H9 (cell line): ENCODE measurements at regions not wholly inside any gene's neighbourhood (a gene's known extent, or its start where the extent isn't known, plus 50 kb on each side); places are given as distances from the start of the nearest gene placed in this dataset.

Experiments
- DNase-seq: peaks from one replicate; pipeline ENCODE4 v3.0.0-alpha.2; 2017
- H2AFZ ChIP-seq: one replicate; pipeline ENCODE4 v1.6.1; 2013; ENCODE audit warnings: mild to moderate bottlenecking, low read length, control low read depth, moderate library complexity
- H2AK5ac ChIP-seq: 2 replicates; pipeline ENCODE4 v1.6.1; 2013; ENCODE audit warnings: low read length, control low read depth, mixed read lengths; ENCODE audit not compliant: insufficient read length
- H2BK120ac ChIP-seq: one replicate; pipeline ENCODE4 v1.6.1; 2013; ENCODE audit warnings: low read depth, mild to moderate bottlenecking, low read length, control low read depth, inconsistent platforms; ENCODE audit not compliant: poor library complexity, severe bottlenecking
- H2BK12ac ChIP-seq: 2 replicates; pipeline ENCODE4 v1.6.1; 2013; ENCODE audit warnings: low read length, control low read depth, mixed read lengths, low read depth; ENCODE audit not compliant: insufficient read length
- H2BK15ac ChIP-seq: 2 replicates; pipeline ENCODE4 v1.6.1; 2013; ENCODE audit warnings: low read depth, low read length, control low read depth
- H2BK20ac ChIP-seq: one replicate; pipeline ENCODE4 v1.6.1; 2013; ENCODE audit warnings: low read depth, mild to moderate bottlenecking, low read length, control low read depth, inconsistent platforms; ENCODE audit not compliant: poor library complexity, severe bottlenecking
- H2BK5ac ChIP-seq: 2 replicates; pipeline ENCODE4 v1.6.1; 2013; ENCODE audit warnings: low read length, control low read depth, mixed read lengths; ENCODE audit not compliant: insufficient read length
- H3K14ac ChIP-seq: 2 replicates; pipeline ENCODE4 v1.6.1; 2013; ENCODE audit warnings: low read length, control low read depth; ENCODE audit not compliant: insufficient read depth
- H3K18ac ChIP-seq: 2 replicates; pipeline ENCODE4 v1.6.1; 2013; ENCODE audit warnings: low read depth, mild to moderate bottlenecking, mixed read lengths, low read length, control low read depth; ENCODE audit not compliant: insufficient read length
- H3K23ac ChIP-seq: 2 replicates; pipeline ENCODE4 v1.6.1; 2013; ENCODE audit warnings: low read length, control low read depth, mixed read lengths, low read depth; ENCODE audit not compliant: insufficient read length
- H3K23me2 ChIP-seq: 2 replicates; pipeline ENCODE4 v1.6.1; 2013; ENCODE audit warnings: low read depth, mild to moderate bottlenecking, mixed read lengths, low read length, control low read depth; ENCODE audit not compliant: insufficient read length, poor library complexity, severe bottlenecking
- H3K27ac ChIP-seq: 2 replicates; pipeline ENCODE4 v1.5.1; 2013; ENCODE audit warnings: low read length, control low read depth, mixed read lengths, low read depth; ENCODE audit not compliant: insufficient read length
- H3K27me3 ChIP-seq: 2 replicates; pipeline ENCODE4 v1.6.1; 2013; ENCODE audit warnings: low read length, control low read depth, inconsistent platforms; ENCODE audit not compliant: insufficient read depth
- H3K4ac ChIP-seq: 2 replicates; pipeline ENCODE4 v1.6.1; 2013; ENCODE audit warnings: low read depth, mild to moderate bottlenecking, control low read depth, inconsistent platforms, low read length, moderate library complexity
- H3K4me1 ChIP-seq: 2 replicates; pipeline ENCODE4 v1.6.1; 2013; ENCODE audit warnings: low read length, control low read depth, inconsistent platforms; ENCODE audit not compliant: insufficient read depth
- H3K4me2 ChIP-seq: 2 replicates; pipeline ENCODE4 v1.6.1; 2013; ENCODE audit warnings: low read length, control low read depth, mixed read lengths; ENCODE audit not compliant: insufficient read length, insufficient read depth
- H3K56ac ChIP-seq: 2 replicates; pipeline ENCODE4 v1.6.1; 2013; ENCODE audit warnings: low read depth, mild to moderate bottlenecking, mixed read lengths, low read length, control low read depth; ENCODE audit not compliant: insufficient read length
- H3K79me1 ChIP-seq: 2 replicates; pipeline ENCODE4 v1.6.1; 2013; ENCODE audit warnings: low read depth, mild to moderate bottlenecking, moderate library complexity, low read length, control low read depth, inconsistent platforms; ENCODE audit not compliant: insufficient read depth, poor library complexity, severe bottlenecking
- H3K79me2 ChIP-seq: 2 replicates; pipeline ENCODE4 v1.6.1; 2013; ENCODE audit warnings: low read length, control low read depth, inconsistent platforms; ENCODE audit not compliant: insufficient read depth
- H3K9ac ChIP-seq: 2 replicates; pipeline ENCODE4 v1.6.1; 2013; ENCODE audit warnings: low read length, control low read depth, mixed read lengths; ENCODE audit not compliant: insufficient read length; ENCODE audit errors: extremely low read depth
- H3K9me3 ChIP-seq: one replicate; pipeline ENCODE4 v1.6.1; 2013; ENCODE audit warnings: low read depth, low read length, inconsistent platforms; ENCODE audit not compliant: control insufficient read depth
- H3T11ph ChIP-seq: one replicate; pipeline ENCODE4 v1.6.1; 2013; ENCODE audit warnings: mild to moderate bottlenecking, low read length, control low read depth, inconsistent platforms
- H4K20me1 ChIP-seq: one replicate; pipeline ENCODE4 v1.6.1; 2013; ENCODE audit not compliant: control insufficient read depth, insufficient read length, insufficient read depth
- H4K5ac ChIP-seq: 2 replicates; pipeline ENCODE4 v1.6.1; 2013; ENCODE audit warnings: low read depth, mild to moderate bottlenecking, mixed read lengths, low read length, control low read depth; ENCODE audit not compliant: insufficient read length
- H4K8ac ChIP-seq: replicated peaks from 2 replicates; pipeline ENCODE4 v1.6.1; 2013; ENCODE audit warnings: low read length, control low read depth, mixed read lengths, low read depth; ENCODE audit not compliant: insufficient read length
- H4K91ac ChIP-seq: 2 replicates; pipeline ENCODE4 v1.6.1; 2013; ENCODE audit warnings: low read depth, mild to moderate bottlenecking, moderate library complexity, mixed read lengths, low read length, control low read depth; ENCODE audit not compliant: insufficient read length
- H3K27ac Mint-ChIP-seq, 3 experiments: 2 replicates in 2 of 3; 3 replicates in 1 of 3; pipeline ENCODE4 v1.8.0; 2020 to 2021; ENCODE audit warnings: mixed read lengths in 3 of 3, mild to moderate bottlenecking in 1 of 3, moderate library complexity in 1 of 3
- H3K27me3 Mint-ChIP-seq: 2 replicates; pipeline ENCODE4 v1.8.0; 2021; ENCODE audit warnings: low read depth, mild to moderate bottlenecking, moderate library complexity, mixed read lengths
- H3K36me3 Mint-ChIP-seq, 3 experiments: 2 replicates in 2 of 3; 3 replicates in 1 of 3; pipeline ENCODE4 v1.8.0; 2020 to 2021; ENCODE audit warnings: low read depth in 3 of 3, mixed read lengths in 3 of 3; ENCODE audit not compliant: insufficient read depth in 1 of 3
- H3K4me1 Mint-ChIP-seq, 2 experiments: 2 replicates each; pipeline ENCODE4 v1.8.0; 2020; ENCODE audit warnings: mixed read lengths in 2 of 2
- H3K4me3 Mint-ChIP-seq, 2 experiments: 2 replicates in 1 of 2; 3 replicates in 1 of 2; pipeline ENCODE4 v1.8.0; 2020 to 2021; ENCODE audit warnings: mild to moderate bottlenecking in 2 of 2, mixed read lengths in 2 of 2, moderate library complexity in 1 of 2
- H3K9me3 Mint-ChIP-seq, 2 experiments: 2 replicates in 1 of 2; 3 replicates in 1 of 2; pipeline ENCODE4 v1.8.0; 2020; ENCODE audit warnings: mild to moderate bottlenecking in 2 of 2, mixed read lengths in 2 of 2, moderate library complexity in 1 of 2
- CTCF ChIP-seq: fragments of 200-600 bp; sonication (generic); conservative IDR thresholded peaks from 3 replicates; pipeline ENCODE4 v1.8.0; 2021; ENCODE audit warnings: antibody characterized with exemption, mild to moderate bottlenecking
- WGBS: extraction: QIAGEN DNeasy Blood & Tissue Kit; methylation state at CpG from one replicate; pipeline ENCODE4 v1.1.7; 2013; ENCODE audit warnings: missing lambda C conversion rate, low lambda C conversion rate, mixed read lengths; ENCODE audit not compliant: insufficient read length; ENCODE audit errors: extremely low coverage; 5-methylcytosine and 5-hydroxymethylcytosine counted together

GRCh38 chrX:84747516-84747915, 245.3 kb upstream of the HDX start:
- Histone ChIP-seq H3K79me2 (no peaks in the 10 kb centered on the region), H3K4ac (no peak overlapping the region), H4K20me1 (no peaks in the 10 kb centered on the region), H3K9me3 (peaks cover 34% of the 10 kb centered on the region), H4K91ac (no peak overlapping the region), H3K4me1 (no peaks in the 10 kb centered on the region; the same call in 1 of the 2 replicates), H2BK120ac (no peak overlapping the region), H3K9ac (no peak overlapping the region), H3K56ac (no peak overlapping the region), H2AK5ac (no peak overlapping the region), H3T11ph (no peak overlapping the region), H3K14ac (no peak overlapping the region), H3K18ac (no peak overlapping the region), H4K8ac (no peak overlapping the region), H2BK20ac (no peak overlapping the region), H3K27ac (no peak overlapping the region), H2BK15ac (no peak overlapping the region), H3K23ac (no peak overlapping the region), H3K27me3 (no peaks in the 10 kb centered on the region), H4K5ac (no peak overlapping the region), H3K79me1 (no peaks in the 10 kb centered on the region), H2BK5ac (no peak overlapping the region), H2BK12ac (no peak overlapping the region), H3K4me2 (no peak overlapping the region), H3K23me2 (no peaks in the 10 kb centered on the region), H2AFZ (no peak overlapping the region)
- Mint-ChIP-seq H3K36me3 (peaks cover 2 to 5% (median 3%) of the 10 kb centered on the region in 3 experiments; a peak in 2 of 7 replicates), H3K27me3 (no peaks in the 10 kb centered on the region), H3K4me3 (no peak overlapping the region), H3K4me1 (peaks cover 7% of the 10 kb centered on the region in 2 experiments), H3K9me3 (peaks cover 47 to 51% of the 10 kb centered on the region in 2 experiments), H3K27ac (no peak overlapping the region)
- peak; percentile 25; the same call in 2 of the 3 replicates for TF ChIP-seq CTCF
- DNase-seq = no peak
- no CpG with 5 or more reads among the region's 5 CpGs for WGBS
